Caki2 (cell line): ENCODE measurements at regions not wholly inside any gene's neighbourhood (a gene's known extent, or its start where the extent isn't known, plus 50 kb on each side); places are given as distances from the start of the nearest gene placed in this dataset.
"Not testable (repeated sequence)": the region's sequence is repeated elsewhere in the genome, so short reads cannot be mapped to it uniquely, and the experiment has no call there.

ENCODE experiments used
- DNase-seq: peaks from one replicate; pipeline ENCODE4 v3.0.0-alpha.2; 2015; ENCODE audit warnings: low read depth
- in situ Hi-C: cut with HindIII; loops from 2 replicates; pipeline ENCODE4 v1.10.0; 2016; ENCODE audit warnings: low sequenced_read_pairs, low pct_unique_long_range_greater_than_20kb, mixed read lengths

DNA sequence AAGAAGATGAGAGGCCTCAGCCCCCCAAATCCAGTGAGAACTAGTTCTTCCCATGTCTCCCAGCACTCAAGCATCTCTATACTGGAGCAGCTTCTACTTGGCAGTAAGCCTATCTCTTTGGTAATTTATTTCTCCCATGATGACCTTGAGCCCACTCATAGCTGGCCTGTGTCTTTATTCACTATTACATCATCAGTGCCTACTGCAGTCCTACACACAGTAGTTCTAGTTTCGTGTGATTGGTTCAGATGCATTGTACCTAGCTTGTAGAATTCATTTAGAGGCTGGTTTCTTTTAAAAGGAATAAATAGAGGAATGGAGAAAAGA, 255.6 kb upstream of the ZFP64 start:
- DNase-seq, result no peak
- in situ Hi-C loops, result no loop called here

DNA sequence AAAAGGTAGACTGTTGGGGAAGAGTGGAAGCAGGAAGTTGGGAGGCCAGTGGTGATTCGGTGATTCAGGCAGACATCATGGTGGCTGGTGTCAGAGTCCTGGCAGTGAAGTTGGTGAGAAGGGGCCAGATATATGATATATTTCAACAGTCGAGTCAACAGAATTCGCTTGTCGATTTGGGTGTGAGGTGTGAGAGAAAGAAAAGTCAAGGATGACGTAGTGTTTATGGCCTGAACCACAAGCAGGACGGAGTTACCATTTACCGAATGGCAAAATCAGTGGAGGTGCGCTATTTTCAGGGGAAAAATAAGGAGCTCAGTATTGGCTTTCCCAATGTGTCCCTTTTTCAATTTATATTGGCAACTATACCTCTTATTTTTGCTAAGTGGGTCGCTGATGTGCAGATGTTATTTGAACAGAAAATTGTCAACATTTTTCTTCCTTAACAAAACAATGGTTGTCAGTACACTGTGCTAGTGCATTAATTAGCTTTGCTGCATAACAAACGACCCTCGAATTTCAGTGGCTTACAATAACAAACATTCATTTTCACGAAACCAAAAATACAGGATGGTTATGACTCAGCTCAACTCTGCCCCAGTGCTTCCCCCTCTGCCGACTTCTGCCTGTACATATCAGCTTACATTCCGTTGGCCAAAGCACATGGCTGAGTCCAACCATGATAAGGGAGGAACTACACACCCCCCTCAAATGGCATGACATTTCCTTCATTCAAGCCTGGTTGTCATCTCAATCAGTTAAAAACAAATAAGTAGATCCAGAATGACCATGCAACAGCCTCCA, 255.0 kb upstream of the ZFP64 start:
- in situ Hi-C loops, result no loop called here
- DNase-seq, result peak; percentile 53

DNA sequence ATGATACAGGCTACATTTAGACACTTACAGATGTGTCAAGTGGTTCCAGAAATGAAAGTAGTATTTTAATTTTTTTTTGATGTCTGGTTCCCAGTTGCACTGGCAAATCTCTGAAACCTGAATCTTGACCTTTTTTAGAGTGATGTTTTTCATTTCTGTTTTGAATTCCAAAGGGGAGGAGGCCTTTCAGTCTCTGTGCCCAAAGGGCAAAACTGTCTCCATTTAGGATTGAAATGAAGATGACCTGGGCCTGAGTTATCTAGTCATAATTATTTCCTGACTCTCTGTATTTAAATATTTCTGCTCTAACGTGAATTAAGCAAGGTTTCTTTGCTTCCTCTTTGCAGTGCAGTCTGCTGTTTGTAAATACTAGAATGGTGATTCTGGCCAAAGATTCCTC, 252.9 kb upstream of the ZFP64 start:
- DNase-seq, result no peak
- in situ Hi-C loops, result no loop called here

DNA sequence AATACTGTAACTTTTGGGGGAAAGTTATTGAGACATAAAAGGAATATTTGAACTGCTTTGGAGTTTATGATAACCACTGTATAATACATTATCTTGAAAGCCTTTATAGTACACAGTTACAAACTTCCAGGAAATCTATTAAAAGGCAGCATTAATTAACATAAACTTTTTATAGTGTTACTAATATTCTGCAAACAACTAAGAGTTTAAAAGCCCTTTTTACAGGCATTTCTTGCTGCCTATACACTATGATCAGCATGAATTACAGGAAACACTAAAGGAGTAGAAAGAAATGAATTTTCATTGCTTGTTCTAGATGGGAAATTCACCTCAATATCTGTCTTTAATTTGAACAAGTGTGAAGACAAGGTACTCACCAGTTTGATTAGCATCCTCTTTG, 252.3 kb upstream of the ZFP64 start:
- in situ Hi-C loops, result no loop called here
- no peak for DNase-seq

DNA sequence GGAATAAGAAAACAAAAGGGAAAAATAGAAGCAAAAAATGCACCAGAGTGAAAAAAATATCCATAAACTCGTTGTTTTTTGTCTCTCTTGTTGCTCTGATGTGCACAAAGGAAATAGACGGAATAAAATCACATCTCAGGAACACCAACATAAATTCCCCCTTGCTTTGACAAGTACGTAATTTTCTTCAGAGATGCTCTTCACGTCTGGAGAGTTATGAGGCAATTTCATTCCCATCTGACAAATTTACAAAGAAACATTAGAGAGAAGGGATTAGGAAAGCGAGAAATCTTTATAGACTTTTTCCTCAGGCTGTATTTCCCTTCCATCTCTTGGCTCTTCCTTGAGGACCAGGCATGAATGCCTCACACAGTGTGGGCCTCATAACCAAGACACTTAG, 250.1 kb upstream of the ZFP64 start:
- in situ Hi-C loops, result no loop called here
- no peak for DNase-seq

DNA sequence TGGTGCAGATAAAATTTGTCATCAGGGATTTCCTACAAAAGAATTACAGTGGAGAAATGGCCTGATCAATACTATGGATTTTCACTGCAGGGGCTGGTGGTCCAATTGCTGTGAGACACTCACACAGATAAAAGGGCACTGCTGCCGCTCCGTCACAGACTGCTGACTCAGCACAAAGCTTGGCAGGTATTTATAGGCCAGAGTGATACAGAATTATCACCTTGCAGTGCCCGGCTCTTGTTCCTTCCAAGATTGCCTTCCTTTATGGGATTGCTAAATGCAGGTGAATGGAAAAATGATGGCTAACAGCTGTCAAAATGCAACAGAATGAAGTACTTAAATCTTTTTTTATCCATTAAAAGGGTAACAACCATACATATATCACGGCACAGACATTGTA, 247.8 kb upstream of the ZFP64 start:
- in situ Hi-C loops, result no loop called here
- DNase-seq, result no peak

DNA sequence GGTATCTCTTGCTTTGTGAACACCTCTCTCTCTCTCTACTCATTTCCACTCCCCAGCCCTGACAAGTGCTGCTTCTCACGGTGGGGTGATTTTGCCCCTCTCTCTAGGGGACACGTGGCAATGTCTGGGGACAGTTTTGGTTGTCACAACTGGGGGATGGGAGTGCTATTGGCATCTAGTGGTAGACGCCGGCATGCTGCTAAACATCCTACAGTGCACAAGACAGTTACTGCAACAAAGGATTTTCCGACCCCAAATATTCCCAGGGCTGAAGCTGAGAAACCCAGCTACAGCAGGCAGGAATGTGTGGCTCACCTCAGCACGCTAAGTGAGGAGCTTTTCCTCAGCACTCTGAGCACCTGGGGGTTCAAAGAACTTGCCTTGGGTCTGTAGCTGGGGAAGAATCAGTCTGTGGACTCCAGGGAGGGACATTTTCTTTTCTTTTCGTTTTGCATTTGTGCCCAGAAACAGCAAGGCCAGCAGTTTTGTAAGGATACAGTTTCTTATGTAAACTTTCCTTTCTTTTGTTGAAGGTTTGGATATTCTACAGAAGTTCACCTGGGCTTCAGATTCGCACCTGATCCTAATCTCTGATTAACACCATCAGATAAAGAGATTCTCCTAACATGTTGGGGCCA, 246.9 kb upstream of the ZFP64 start:
- in situ Hi-C loops, result no loop called here
- no peak for DNase-seq

DNA sequence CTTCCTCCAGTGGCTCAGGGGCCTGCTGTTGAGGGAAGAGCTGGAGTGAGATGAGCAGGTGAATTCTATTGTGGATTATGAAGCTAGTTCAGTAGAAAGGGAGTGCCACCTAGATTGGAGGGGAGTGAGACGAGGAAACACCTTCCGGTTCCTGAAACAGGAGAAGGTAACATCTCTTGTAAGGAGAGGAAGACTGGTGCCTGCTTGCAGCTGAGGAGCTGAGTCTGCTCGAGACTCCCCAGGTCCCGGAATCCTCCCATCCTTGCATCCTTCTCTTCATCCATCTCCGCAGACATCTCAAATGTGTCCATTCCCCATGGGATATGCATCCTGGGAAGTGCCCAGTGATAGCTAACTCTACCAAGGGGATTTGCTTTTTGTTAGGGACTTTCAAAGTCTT, 242.9 kb upstream of the ZFP64 start:
- DNase-seq, result no peak
- in situ Hi-C loops, result no loop called here

DNA sequence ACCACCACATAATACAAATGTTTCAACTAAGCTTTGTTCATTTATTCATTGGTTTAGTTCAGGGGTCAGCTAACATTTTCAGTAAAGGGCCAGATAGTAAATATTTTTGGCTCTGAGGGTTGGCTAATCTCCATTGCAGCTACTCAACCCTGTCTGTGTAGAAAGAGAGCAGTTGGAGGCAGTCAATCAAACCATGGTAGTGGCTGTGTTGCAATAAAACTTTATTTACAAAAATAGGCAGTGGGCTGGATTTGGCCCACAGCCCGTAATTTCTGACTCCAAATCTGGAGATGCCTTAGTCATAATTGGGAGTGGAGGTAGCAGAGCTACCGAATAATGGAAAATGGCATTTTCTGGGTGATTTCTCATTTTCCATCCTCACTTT, 242.5 kb upstream of the ZFP64 start:
- DNase-seq, result no peak
- in situ Hi-C loops, result no loop called here

DNA sequence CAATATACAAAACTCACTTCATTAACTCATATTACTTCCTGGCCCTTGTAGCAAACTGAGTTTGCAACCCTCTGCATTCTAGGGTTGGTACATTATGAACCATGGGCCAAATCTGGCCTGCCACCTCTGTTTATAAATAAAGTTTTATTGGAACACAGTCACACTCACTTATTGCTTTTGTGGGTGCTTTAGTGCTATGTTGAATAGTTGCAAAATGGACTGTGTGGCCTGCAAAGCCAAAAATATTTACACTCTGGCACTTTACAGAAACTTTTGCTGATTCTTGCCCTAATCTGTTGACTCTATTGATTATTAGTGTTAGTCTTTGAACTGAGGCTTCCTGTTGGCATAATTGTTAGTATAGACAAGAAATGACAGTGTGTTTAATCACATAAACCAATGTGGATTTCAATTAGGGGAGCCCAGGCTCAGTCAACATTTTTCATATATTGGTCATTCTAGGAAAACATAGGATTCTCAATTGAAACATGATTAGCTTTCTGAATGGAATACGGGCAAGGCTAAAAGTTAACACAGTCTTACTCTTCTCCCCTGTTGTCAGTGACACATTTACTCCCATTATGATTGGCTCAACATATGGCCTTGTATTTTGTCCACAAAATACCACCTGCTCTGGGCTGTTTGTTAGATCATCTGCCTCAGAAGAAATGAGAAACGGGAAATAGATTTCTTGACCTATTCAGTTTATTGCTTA, 241.9 kb upstream of the ZFP64 start:
- no peak for DNase-seq
- in situ Hi-C loops, result no loop called here

DNA sequence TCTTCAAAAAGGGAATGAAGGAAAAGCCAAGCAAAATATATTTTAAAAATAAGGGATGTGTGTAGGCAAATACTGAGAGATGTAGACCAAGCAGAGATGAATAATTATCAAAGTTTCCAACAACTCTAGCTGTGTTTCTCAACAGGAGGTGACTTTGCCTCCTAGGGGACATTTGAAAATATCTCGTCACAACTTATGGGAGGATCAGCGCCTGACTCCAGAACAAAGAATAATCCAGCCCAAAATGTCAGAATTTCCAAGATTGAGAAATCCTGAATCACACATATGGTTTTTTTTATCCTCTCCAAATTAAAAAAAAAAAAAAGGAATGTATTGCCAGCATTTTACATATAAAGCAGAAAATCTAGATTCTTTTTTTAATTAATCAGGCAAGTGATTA, 241.2 kb upstream of the ZFP64 start:
- in situ Hi-C loops, result no loop called here
- DNase-seq, result no peak

DNA sequence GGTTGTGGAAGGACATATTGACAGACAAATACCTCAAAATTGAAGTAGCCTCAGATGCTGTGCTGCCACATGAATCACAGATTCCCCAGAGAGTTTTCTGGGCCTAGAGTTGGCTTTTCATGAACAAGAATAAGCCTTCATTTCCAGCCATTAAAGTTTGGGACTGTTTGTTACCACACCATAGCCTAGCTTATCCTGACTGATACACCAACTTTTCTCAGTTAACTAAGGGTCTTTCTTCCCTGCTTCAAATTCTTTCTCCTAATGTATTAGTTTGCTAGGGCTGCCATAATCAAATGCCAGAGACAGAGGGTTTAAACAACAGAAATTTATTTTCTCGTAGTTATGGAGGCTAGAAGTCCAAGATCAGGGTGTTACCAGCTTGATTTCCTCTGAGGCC, 237.4 kb upstream of the ZFP64 start:
- no peak for DNase-seq
- in situ Hi-C loops, result no loop called here

DNA sequence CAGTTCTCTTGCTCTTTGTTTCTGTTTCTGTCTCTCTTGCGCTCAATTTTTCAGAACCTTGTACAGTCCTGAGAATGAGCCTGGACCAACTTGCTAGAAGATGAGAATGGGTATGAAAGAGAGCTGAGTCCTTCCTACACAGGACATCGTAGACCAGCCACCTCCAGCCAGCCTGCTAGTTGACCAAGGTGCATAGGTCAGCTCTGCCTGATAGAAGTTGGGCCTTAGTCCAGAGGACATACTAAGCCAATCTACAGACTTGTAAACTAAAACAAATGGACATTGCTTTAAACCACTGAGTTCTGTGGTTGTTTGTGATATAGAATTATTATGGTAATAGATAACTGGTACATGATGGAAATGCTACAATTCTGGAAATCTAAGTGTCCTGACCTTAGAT, 236.4 kb upstream of the ZFP64 start:
- in situ Hi-C loops, result no loop called here
- DNase-seq, result no peak

DNA sequence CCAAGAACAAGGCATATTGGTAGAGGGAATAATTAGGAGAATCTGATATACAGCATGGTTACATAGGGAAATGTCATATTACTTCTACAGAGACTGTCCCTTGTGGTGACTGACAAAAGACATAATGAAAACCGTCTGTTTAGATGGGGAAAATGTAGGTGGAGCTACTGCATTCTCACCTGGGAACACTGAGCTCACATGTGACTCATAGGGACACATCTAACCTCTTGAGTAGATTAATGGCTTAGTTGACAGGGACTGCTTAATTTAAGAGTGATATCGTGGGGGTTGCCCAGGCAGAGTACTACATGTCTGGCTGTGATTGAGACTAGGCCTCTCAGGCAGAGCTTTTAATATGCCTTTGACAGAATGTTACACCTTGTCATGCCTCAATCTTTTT, 235.3 kb upstream of the ZFP64 start:
- in situ Hi-C loops, result no loop called here

DNA sequence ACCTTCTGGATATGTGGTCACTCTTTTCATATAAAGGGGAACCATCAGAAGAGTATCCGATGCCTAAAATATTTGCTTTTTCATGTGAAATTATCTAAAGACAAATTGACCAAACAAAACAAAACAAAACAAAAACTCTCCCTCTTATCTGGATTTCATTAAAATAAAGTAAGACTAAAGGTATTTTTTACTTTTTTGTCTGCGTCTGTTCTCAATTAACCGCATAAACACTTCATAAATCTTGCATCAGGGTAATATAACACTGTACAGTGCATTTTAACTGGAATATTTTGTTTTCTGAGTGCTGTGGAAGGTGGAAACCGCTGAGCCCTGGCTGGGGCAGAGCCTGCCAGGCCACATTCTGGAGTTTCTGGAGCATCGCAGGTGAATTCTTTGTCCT, 234.1 kb upstream of the ZFP64 start:
- in situ Hi-C loops, result no loop called here
- DNase-seq, result no peak

More for the DNA sequence above, 235.3 kb upstream of the ZFP64 start:
- DNase-seq, result no peak

DNA sequence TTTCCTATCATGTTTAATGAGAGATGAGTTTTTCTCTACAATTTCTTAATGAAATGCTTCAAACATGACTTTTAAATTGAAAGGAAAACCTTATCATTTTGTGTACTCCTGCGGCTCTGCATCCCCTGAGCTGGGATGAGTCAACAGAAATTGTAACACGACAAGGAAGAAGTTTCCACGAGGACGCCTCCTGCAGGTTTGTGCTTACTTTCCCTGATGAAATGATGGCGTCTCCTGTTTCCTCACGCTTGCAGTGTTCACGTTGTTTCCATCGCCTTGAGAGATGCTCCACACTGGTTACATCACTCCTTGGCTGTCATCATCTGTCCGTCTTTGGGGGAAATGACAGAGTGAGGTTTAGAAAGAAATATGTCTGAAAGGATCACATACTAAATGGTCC, 233.7 kb upstream of the ZFP64 start:
- in situ Hi-C loops, result no loop called here
- peak; percentile 38 for DNase-seq

DNA sequence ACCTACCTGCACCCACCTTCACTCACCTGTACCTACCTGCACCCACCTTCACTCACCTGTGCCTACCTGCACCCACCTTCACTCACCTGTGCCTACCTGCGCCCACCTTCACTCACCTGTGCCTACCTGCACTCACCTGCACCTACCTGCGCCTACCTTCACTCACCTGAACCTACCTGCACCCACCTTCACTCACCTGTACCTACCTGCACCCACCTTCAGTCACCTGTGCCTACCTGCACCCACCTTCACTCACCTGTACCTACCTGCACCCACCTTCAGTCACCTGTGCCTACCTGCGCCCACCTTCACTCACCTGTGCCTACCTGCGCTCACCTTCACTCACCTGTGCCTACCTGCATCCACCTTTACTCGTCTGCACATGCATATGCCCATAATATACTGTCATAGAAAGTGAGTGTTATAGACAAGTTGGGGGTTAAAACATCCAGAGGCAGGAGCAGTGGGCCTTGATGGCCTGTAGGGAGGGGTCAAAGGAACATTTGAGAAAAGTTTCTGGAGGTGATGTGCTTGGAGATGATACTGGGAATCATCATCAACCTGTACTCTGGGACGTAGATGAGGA, 232.9 kb upstream of the ZFP64 start:
- DNase-seq, in situ Hi-C loops: not testable (repeated sequence)

DNA sequence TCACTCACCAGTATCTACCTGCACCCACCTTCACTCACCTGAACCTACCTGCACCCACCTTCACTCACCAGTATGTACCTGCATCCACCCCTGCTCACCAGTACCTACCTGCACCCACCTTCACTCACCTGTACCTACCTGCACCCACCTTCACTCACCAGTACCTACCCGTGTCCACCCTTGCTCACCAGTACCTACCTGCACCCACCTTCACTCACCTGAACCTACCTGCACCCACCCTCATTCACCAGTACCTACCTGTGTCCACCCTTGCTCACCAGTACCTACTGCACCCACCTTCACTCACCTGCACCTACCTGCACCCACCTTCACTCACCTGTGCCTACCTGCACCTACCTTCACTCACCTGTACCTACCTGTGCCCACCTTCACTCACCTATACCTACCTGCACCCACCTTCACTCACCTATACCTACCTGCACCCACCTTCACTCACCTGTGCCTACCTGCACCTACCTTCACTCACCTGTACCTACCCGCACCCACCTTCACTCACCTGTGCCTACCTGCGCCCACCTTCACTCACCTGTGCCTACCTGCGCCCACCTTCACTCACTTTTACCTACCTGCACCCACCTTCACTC, 232.1 kb upstream of the ZFP64 start:
- in situ Hi-C loops, DNase-seq: not testable (repeated sequence)
